Esophagus squamous epithelium (tissue), 5 donors: ENCODE measurements at regions not wholly inside any gene's neighbourhood (a gene's known extent, or its start where the extent isn't known, plus 50 kb on each side); places are given as distances from the start of the nearest gene placed in this dataset.

ENCODE experiments used
- DNase-seq: peaks from one replicate; lab custom pipeline; 2025; lab: John Stamatoyannopoulos, UW
- H3K27ac ChIP-seq, 4 donors: fragments of 200-600 bp; sonication (generic); one replicate each; pipeline ENCODE4 v1.5.1; 2016 to 2019; ENCODE audit warnings: mild to moderate bottlenecking in 1 of 4
- H3K27me3 ChIP-seq, 4 donors: fragments of 200-600 bp; sonication (generic); 1 replicate in 3 of 4; 2 replicates in 1 of 4; pipeline versions ENCODE4 v1.5.1 to v1.6.0; 2017 to 2021; ENCODE audit warnings: antibody characterized with exemption in 1 of 4
- H3K36me3 ChIP-seq, 3 donors: fragments of 200-600 bp; sonication (generic); one replicate each; pipeline ENCODE4 v1.5.1; 2016 to 2019
- H3K4me1 ChIP-seq, 3 donors: fragments of 200-600 bp; sonication (generic); one replicate each; pipeline ENCODE4 v1.5.1; 2017 to 2019
- H3K4me3 ChIP-seq, 4 donors: fragments of 200-600 bp; sonication (generic); 1 replicate in 3 of 4; 2 replicates in 1 of 4; pipeline ENCODE4 v1.5.1; 2016 to 2019; ENCODE audit warnings: mild to moderate bottlenecking in 2 of 4, moderate library complexity in 1 of 4
- H3K9me3 ChIP-seq, 3 donors: fragments of 200-600 bp; sonication (generic); one replicate each; pipeline ENCODE4 v1.5.1; 2016 to 2019
- CTCF ChIP-seq, 6 experiments: fragments of 450-650 bp in 4 of 6; fragments of 200-600 bp in 2 of 6; sonication (generic) in 2 of 6; IDR thresholded peaks; one replicate each; pipeline ENCODE4 v1.5.1; 2016 to 2019; ENCODE audit warnings: antibody characterized with exemption in 6 of 6, mild to moderate bottlenecking in 4 of 6, moderate library complexity in 4 of 6
- POLR2A ChIP-seq, 4 donors: fragments of 450-650 bp; IDR thresholded peaks; one replicate each; pipeline ENCODE4 v1.6.1; 2017; ENCODE audit warnings: antibody characterized with exemption in 4 of 4, mild to moderate bottlenecking in 4 of 4, moderate library complexity in 3 of 4
- WGBS, 2 donors: methylation state at CpG; one replicate each; pipeline ENCODE4 v1.1.5; 2018; 5-methylcytosine and 5-hydroxymethylcytosine counted together
- intact Hi-C: fragments of 100-400 bp; cut with DNase I; formaldehyde crosslinking; loops from one replicate; pipeline ENCODE4 v1.15.0; 2022
- small RNA-seq, 4 donors: library from RNA; depleted of rRNA; stranded (forward); fragments of <200 nt; gene quantifications; one replicate each; pipeline ENCODE3, GENCODE V24; 2016
- donor health status: DM: yes; HTN: yes; CAD: no.

- no peak for DNase-seq
- Histone ChIP-seq H3K27me3 (peaks cover 0 to 64% (median 1%) of the 10 kb centered on the region in 4 donors), H3K4me1 (no peaks in the 10 kb centered on the region), H3K9me3 (peaks cover 5 to 29% (median 29%) of the 10 kb centered on the region in 3 donors), H3K27ac (no peak overlapping the region), H3K4me3 (no peak overlapping the region), H3K36me3 (no peaks in the 10 kb centered on the region)
- WGBS, 2 donors, result 8 to 20% methylated on average over 5 to 7 of the region's 7 CpGs
- intact Hi-C loops, result no loop called here
- TF ChIP-seq POLR2A (IDR thresholded peaks at IDR 0.05) (no peak), CTCF (IDR thresholded peaks at IDR 0.05) (peak in 5 of 6 experiments; percentile 25 to 78 (median 36))
These were observed 143.2 kb downstream of the PTPRU start for GRCh38 chr1:29379443-29380073.

Small RNA genes in the stretch of these regions (small RNA-seq; reads per million reads assigned to genes)
- 0 reads per million in 4 donors for gene AL021921.1
